HEK293T (cell line): ENCODE measurements at regions not wholly inside any gene's neighbourhood (a gene's known extent, or its start where the extent isn't known, plus 50 kb on each side); places are given as distances from the start of the nearest gene placed in this dataset.

Source experiments
- ARNT ChIP-seq: fragments of 450-650 bp; IDR thresholded peaks from 2 replicates; pipeline ENCODE4 v1.6.1; 2017; ENCODE audit warnings: mild to moderate bottlenecking
- BHLHE40 ChIP-seq: fragments of 450-650 bp; IDR thresholded peaks from 2 replicates; pipeline ENCODE4 v1.6.1; 2016; ENCODE audit warnings: mild to moderate bottlenecking, moderate library complexity, borderline replicate concordance
- ELF4 ChIP-seq: fragments of 450-650 bp; IDR thresholded peaks from 2 replicates; pipeline ENCODE4 v1.6.1; 2017; ENCODE audit warnings: antibody characterized with exemption
- FOXA1 ChIP-seq: fragments of 450-650 bp; IDR thresholded peaks from 2 replicates; pipeline ENCODE4 v1.6.1; 2016; ENCODE audit warnings: mild to moderate bottlenecking
- FOXK2 ChIP-seq: fragments of 450-650 bp; IDR thresholded peaks from 2 replicates; pipeline ENCODE4 v1.6.1; 2016; ENCODE audit warnings: mild to moderate bottlenecking
- HDGF ChIP-seq: fragments of 450-650 bp; IDR thresholded peaks from 2 replicates; pipeline ENCODE4 v1.6.1; 2017; ENCODE audit warnings: antibody characterized with exemption, borderline replicate concordance
- L3MBTL2 ChIP-seq: fragments of 450-650 bp; conservative IDR thresholded peaks from 2 replicates; pipeline ENCODE4 v1.6.1; 2016; ENCODE audit warnings: mild to moderate bottlenecking
- NFRKB ChIP-seq: fragments of 450-650 bp; IDR thresholded peaks from 2 replicates; pipeline ENCODE4 v1.6.1; 2016; ENCODE audit warnings: mild to moderate bottlenecking, moderate library complexity
- SP1 ChIP-seq: fragments of 450-650 bp; IDR thresholded peaks from 2 replicates; pipeline ENCODE4 v1.6.1; 2017
- SUZ12 ChIP-seq: fragments of 450-650 bp; IDR thresholded peaks from 2 replicates; pipeline ENCODE4 v1.6.1; 2016; ENCODE audit warnings: mild to moderate bottlenecking
- TARDBP ChIP-seq: fragments of 450-650 bp; IDR thresholded peaks from 2 replicates; pipeline ENCODE4 v1.6.1; 2016
- ZNF384 ChIP-seq: fragments of 450-650 bp; IDR thresholded peaks from 2 replicates; pipeline ENCODE4 v1.6.1; 2016
- TF ChIP-seq, protein P1 (sequence below): fragments of 450-650 bp; IDR thresholded peaks from 2 replicates; pipeline ENCODE4 v1.6.1; 2016

DNA sequence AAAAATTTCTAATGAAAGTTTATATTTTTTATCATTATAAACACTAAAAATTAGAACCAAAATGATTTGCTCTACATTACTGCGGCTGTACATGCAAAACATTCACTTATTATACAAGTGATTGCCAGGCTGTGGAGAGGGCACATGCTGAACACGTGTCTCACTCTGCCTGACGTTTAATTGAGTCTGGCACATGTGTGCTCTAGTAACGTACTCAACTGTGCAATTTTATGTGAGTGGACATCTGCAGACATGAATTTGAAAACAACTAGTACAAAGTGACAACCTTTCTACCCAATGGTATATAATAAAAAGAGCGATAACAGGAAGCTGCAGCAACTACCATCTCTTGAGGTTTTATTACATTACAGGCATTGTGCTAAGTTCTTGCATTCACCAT is 341.4 kb downstream of the KLF12 start:
- no peak for TF ChIP-seq FOXA1
- no peak for TF ChIP-seq SP1
- no peak for TF ChIP-seq ZNF384
- TF ChIP-seq, protein P1, sequence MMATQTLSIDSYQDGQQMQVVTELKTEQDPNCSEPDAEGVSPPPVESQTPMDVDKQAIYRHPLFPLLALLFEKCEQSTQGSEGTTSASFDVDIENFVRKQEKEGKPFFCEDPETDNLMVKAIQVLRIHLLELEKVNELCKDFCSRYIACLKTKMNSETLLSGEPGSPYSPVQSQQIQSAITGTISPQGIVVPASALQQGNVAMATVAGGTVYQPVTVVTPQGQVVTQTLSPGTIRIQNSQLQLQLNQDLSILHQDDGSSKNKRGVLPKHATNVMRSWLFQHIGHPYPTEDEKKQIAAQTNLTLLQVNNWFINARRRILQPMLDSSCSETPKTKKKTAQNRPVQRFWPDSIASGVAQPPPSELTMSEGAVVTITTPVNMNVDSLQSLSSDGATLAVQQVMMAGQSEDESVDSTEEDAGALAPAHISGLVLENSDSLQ, result no peak
- TF ChIP-seq ARNT, result no peak
- no peak for TF ChIP-seq HDGF
- no peak for TF ChIP-seq BHLHE40
- no peak for TF ChIP-seq SUZ12
- TF ChIP-seq FOXK2, result no peak
- TF ChIP-seq L3MBTL2, result no peak
- TF ChIP-seq TARDBP, result no peak
- no peak for TF ChIP-seq ELF4
- TF ChIP-seq NFRKB, result no peak
